ENCODE measurements at regions not wholly inside any gene's neighbourhood (a gene's known extent, or its start where the extent isn't known, plus 50 kb on each side); places are given as distances from the start of the nearest gene placed in this dataset.

DNA sequence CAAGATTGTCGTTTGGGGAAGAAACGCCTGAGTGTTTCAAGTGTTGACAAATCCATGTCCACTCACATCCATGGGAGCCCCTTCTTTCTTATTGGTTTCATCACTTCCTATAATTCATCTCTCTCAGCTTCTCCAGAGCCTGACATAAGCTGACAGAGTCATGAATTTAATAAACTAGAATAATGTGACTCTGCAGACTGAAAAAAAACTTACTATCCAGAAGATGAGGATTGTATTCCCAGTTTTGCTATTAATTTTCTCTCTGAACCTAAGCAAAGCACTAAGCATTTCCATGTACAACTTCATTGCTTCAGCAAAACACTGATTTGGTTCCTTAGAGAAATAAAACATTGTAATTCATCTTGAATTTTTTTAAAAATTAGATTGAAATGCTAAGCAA is 691.8 kb downstream of the MTRR start:
- TF ChIP-seq CTCF (IDR thresholded peaks at IDR 0.05; ENCODE audit: low read depth, low read length, poor library complexity, severe bottlenecking) (no peak), EZH2phosphoT487 (IDR thresholded peaks at IDR 0.05; ENCODE audit: borderline replicate concordance, low read length) (no peak)
